HEK293 (cell line): ENCODE measurements at regions not wholly inside any gene's neighbourhood (a gene's known extent, or its start where the extent isn't known, plus 50 kb on each side); places are given as distances from the start of the nearest gene placed in this dataset.

Experiments
- ZFP41 ChIP-seq: fragments of 450-650 bp; formaldehyde crosslinking; IDR thresholded peaks from 2 replicates; pipeline ENCODE4 v1.5.1; 2016; ENCODE audit warnings: missing biosample characterization, missing genetic modification characterization, borderline replicate concordance
- ZNF777 ChIP-seq: fragments of 450-650 bp; formaldehyde crosslinking; IDR thresholded peaks from 2 replicates; pipeline ENCODE4 v1.5.1; 2017; ENCODE audit warnings: missing biosample characterization, missing genetic modification characterization, borderline replicate concordance
- ZNF837 ChIP-seq: fragments of 450-650 bp; formaldehyde crosslinking; IDR thresholded peaks from 2 replicates; pipeline ENCODE4 v1.5.1; 2016; ENCODE audit warnings: missing biosample characterization, missing genetic modification characterization

GRCh38 chr13:24086642-24087041, 73.9 kb upstream of the SPATA13 start:
- no peak for TF ChIP-seq ZNF837 (tag by site-specific recombination)
- no peak for TF ChIP-seq ZNF777 (tag by site-specific recombination)
- no peak for TF ChIP-seq ZFP41
